Stimulated activated CD4-positive, alpha-beta T cell treated with anti-CD3 and anti-CD28 coated beads, Interleukin-1b, Interleukin-23, amount 100 ng/mL, for 24 hours (primary cell): ENCODE measurements at regions not wholly inside any gene's neighbourhood (a gene's known extent, or its start where the extent isn't known, plus 50 kb on each side); places are given as distances from the start of the nearest gene placed in this dataset.
"Not testable (repeated sequence)": the region's sequence is repeated elsewhere in the genome, so short reads cannot be mapped to it uniquely, and the experiment has no call there.

Experiments
- DNase-seq, 4 experiments: peaks; one replicate each; pipeline ENCODE4 v3.0.0-alpha.2; 2020; ENCODE audit warnings: low read depth in 4 of 4, low spot score in 1 of 4

DNA sequence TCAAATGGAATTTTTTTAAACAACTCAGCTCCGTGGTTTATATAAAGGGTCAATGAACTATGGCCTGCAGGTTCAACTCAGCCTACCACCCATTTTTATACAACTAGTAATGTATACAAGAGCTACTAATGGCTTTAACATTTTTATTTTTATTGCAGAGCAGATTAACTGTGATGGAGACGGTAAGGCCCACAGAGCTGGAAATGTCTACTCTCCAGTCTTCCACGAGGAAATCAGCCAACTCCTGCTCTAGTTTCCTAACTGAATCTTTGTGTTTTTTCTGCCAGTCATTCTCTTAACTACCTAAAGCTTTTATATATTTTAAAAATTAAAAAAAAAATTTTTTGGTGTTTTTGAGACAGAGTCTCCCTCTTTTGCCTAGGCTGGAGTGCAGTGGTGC lies 385.1 kb upstream of the MAF start:
- DNase-seq = no peak

DNA sequence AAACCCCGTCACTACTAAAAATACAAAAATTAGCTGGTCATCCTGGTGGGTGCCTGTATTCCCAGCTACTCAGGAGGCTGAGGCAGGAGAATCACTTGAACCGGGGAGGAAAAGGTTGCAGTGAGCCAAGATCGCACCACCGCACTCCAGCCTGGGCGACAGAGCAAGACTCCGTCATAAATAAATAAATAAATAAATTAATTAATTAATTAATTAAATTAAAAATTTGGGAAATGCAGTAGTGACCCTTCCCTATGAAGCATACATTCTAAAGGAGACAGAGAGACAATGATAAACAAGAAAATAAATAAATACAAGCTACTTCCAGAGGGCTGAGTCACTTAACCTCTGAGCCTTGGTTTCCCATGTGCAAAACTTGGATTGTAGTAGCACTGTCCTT lies 383.6 kb upstream of the MAF start:
- DNase-seq = not testable (repeated sequence)

DNA sequence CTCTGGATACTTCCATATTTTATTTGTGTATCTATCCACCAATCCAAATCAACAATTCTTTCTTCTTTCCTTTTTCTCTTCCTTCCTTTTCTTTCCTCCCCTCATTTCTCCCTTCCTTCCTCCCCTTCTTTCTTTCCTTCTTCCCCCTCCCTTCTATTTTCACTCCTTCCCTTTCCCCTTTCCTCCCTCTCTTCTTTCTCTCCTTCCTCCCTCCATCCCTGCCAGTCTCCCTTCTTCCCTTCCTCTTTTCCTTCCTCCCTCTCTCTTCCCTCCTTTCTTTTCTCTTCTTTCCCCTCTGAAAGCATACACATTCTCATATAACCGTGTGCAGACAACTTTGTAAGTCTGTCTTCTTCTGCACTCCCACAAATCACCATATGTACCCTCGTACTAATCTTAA lies 382.3 kb upstream of the MAF start:
- DNase-seq = no peak

DNA sequence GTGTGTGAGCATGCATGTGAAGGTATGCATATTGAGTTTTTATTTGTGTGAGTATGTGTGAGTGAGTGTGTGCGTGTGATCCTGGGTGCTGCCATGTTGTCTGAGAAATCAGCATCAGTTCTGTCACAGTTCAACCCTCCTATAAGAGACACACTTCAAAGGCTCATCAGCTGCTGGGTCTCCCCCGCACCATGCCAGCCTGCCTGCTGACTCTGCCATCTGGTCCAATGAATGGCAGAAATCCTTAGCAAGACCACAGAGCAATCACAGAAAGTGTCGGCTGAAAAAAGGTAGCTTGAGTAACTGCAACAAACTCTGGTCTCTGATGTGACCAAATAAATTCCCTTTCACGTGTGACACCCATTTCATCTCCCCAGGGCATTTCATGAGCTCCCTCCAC lies 381.8 kb upstream of the MAF start:
- DNase-seq = no peak

DNA sequence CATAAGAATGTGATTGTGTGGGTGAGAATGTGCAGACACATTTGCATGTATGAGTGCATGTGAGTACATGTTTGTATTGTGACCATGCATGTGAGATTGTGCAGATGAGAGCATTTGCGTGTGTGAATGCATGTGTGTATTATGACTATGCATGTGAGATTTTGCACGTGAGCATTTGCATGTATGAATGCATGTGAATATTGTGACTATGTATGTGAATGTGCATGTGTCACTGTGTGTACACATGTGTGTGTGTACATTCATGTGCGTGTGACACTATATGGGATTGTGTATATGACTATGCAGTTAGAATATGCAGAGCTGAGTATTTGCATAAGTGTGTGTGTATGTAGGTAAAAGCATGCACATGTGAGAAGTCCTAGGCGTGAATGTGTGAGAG lies 381.3 kb upstream of the MAF start:
- no peak for DNase-seq

DNA sequence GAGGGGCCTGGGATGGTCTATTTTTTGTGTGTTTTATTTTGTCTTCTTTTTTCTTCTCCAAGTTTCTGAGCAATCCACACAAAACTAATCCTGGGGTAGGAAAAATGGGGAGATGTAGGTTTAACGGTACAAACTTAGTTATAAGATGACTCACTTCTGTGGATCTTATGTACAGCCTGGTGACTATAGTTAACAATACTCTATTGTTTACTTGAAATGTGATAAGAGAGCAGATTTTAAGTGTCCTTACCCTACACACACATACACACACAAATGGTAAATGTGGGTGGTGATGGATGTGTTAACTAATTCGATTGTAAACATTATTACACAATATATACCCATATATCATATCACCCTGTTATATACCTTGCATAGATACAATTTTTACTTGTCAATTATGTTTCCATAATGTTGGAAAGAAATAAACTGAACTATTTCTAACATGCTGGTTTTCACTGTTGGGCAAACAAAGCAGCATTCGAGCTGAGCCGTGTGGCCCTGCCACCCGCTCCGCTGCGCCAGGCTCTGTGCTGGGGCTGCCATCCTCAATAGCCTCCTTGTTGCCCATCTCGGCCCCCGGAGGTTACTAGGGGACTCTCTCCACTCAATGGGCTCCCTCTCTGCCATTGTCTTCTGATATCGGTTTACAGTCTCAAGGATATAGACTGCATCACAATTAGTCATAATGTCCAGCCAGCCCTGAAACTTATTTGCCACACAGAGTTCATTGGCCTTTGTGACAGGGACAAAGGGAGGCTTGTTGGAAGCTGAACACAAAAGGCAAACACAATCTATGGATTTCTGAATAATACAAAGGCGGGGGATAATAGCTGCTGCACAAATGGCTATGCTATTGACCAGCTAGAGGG lies 380.3 kb upstream of the MAF start:
- DNase-seq = no peak

DNA sequence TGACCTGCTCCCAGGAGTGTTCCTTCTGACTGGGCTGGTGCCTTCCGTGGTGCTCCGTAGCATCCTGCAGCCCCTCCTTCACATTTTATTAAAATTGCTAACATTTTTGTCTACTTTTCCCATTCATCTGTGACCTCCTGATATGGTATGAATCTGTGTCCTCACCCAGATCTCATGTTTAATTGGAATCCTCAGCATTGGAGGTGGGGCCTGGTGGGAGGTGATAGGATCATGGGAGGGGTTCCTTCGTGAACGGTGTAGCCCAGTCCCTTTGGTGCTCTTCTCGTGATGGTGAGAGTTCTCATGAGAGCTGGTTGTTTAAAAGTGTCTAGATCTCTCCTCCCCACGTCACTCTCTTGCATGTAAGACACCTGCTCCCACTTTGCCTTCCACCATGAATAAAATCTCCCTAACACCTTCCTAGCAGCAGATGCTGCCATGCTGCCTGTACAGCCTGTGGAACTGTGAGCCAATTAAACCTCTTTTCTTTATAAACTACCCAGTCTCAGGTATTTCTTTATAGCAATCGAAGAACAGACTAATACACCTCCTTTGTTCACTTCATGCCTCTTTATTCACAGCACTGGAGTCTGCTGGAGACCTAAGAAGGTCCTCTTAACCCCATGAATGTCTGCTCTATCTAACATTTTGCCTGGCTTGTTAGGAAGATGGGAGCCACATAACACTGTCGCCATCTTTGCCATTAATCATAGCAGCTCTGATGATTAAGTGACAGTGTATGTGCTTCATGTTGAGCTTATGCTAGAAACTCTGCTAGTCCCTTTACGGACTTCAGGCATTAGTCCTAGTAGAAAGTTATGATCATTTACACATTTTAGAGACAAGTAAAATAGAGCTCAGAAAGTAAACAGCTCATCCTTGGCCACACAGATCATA lies 377.7 kb upstream of the MAF start:
- no peak for DNase-seq

DNA sequence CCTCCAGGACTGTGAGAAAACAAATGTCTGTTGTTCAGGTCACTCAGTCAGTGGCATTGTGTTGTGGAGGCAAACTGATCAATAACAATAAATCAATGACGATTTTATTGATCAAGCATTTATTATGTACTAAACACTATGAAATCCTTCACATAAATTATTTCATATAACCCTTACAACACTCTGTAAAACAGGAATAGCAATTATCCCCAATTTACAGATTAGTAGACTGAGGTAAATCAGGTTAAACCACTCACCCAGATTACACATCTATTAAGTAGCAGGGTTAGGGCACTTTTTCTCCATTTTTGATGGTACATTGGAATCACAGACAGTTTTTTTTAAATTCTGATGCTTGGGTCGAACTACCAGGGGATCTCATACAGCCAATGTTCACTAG lies 372.8 kb upstream of the MAF start:
- no peak for DNase-seq

DNA sequence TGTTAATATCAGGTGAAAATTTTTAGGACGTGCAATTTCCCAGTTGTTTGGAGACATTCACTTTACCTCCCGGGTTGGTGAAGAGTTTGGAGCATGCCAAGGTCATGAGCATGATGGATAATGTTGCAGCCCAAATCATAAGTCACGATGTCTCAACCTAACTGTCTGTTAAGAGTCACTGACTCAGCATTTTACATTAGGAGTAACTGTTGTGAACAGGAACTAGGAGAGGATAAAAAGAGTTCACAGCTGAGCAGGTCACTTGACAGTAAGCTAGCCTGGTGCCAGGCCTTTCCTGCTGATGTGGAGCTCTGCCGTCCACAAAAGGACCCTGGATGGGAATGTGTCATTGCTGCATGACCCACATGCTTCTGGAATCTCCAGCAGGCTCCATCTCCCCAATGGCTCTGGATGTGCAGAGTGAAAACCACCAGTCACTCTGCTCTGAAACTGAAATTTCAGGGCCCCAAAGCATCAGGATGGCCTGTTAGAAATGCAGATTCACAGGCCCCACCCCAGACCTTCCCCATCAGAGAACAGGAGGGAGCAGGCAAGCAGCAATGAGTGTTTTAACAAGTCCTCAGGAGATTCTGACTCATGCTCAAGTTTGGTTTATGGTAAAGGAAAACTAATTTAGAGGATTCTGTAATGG lies 371.6 kb upstream of the MAF start:
- no peak for DNase-seq

DNA sequence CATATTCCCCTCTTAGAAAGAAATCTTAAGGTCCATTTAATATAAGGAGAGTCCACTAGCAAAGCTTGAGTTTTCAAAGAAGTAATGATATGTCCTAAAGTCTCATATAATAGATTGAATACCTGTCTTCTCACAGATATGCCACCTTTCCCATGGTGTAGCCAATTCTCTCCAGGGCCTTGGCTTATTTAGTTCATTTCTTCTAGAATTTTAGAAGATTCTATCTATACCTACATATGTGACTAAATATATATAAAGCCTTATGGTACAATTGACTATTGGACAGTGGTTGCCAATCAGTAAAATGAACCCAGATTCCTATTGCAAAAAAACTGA lies 370.7 kb upstream of the MAF start:
- no peak for DNase-seq

DNA sequence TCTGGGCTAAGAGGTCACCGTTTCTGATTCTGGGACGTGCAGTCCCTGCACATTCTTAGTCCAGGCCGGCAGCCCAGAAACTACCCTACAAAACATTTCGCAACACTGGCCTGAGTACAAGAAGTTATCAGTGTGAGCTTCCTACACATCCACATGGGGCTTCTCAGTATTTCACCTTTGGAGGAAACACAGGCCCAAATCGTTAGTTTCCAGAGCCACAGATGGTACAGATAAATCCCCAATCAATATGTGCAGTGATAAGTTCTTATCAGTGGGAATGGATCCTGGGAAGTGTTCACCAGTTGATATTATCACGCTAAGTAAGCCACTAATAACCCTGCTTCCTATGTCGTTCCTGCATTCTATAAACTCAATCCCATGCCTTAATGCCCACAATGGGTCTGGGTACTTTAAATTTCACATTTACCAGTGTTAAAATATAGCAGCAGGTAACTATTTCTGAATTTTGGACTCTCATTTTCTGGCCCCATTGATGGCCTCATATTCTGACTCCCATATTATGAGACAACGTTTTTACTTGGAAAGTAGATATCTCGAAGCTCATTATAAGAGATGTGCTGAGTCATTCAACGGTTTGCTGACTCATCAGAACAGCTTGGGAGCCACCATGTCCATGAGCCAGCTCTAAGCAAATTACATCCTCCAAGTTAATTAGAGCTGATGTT lies 370.2 kb upstream of the MAF start:
- DNase-seq = no peak

DNA sequence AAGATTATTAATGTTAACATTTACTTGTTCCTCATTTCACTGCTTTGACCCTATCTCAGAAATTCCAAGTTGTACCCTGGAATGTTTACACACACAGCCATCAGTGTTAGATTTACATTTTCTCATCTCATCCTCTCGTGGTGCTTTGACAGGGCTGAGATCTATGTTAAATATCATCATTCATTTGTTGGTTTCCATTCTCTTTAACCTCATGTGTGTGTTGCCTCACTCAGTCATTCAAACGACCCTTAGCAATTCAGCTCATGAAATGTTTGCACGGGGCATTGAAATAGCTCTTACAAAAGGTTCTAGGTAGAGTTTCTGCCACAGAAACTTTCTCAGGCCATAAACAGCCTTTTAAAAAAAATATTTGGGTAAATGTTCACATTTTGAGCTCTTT lies 369.6 kb upstream of the MAF start:
- no peak for DNase-seq

DNA sequence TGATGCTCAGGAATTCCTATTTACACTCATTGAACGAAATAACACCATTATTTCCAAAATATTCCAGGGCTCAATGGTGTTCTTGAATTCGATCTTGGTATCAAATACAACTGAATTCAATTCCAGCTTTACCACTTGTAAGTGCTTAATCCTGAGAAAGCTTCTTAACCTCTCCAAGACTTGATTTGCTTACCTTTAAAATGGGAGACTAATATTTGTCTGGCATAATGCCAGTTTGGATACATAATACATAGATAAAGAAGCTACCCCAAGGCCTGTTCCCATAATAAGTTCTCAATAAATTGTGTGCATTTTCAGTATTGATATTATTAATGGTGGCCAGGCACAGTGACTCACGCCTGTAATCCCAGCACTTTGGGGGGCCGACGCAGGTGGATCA lies 368.9 kb upstream of the MAF start:
- DNase-seq = no peak

DNA sequence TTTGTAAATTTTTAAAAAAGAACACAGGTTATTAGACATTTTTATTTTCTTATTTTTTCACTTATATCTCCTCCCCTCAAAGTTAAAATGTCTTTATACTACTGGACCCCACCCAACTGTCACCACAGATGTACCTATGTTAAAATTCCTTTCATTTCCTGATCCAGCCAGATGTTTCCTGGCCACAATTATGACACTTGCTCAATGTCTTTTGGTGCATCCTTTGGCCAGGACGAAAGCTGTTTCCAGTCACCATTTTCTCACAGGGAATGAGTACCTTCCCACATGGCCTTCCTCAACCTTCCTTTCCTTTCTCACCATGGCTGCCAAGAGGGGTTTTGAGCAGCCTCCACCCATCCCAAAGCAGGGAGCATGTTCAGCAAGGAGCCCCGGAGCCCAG lies 365.7 kb upstream of the MAF start:
- DNase-seq = no peak

DNA sequence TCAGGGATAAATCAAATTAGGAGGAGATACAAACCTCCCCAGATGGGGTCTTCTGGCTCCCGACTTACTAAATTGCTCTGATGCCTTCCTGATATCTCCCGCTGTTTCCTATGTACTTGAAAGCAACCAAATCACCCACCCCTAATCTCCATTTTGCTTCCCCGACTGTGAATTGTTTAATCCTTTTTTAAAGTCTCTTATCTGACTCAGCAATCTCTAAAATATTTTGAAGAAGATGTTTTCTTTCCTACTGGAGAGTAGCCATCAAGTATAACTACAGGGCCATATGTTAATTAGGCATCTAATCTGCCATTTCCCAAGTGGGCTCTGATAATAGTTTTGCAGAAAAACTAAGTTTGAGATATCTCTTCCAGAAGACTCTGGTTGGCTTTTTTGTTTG lies 365.2 kb upstream of the MAF start:
- no peak for DNase-seq

DNA sequence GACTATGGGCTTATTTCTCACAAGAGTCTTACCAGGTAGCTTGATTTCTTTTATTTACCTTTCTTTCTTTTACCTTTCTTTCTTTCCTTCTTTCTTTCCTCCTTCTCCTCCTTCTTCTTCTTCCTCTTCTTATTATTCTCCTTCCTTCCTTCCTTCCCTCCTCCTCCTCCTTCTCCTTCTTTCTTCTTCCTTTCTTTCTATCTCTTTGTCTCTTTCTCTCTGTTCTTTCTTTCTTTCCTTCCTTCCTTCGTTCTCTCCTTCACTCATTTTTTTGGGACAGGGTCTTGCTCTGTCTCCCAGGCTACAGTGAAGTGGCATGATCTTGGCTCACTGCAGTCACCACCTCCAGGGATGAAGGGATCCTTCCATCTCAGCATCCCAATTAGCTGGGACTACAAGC lies 363.6 kb upstream of the MAF start:
- no peak for DNase-seq

DNA sequence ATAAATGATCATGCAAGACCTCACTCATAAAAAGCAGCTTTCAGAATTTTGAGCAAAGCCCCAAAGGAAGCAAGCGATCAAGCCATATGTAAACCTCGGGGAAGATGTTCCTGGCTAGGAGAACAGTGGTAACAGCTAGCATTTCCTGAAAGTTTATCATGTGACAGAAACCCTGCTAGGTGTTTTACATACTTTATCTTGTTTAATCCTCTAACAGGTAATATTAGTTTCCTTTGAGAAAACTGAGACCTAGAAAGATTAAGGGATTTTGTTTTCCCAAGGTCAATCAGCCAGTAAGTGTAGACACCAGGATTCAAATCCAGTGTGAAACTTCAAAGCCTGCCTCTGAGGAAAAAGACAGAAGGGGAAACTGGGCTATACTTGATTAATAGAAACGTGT lies 362.4 kb upstream of the MAF start:
- no peak for DNase-seq

DNA sequence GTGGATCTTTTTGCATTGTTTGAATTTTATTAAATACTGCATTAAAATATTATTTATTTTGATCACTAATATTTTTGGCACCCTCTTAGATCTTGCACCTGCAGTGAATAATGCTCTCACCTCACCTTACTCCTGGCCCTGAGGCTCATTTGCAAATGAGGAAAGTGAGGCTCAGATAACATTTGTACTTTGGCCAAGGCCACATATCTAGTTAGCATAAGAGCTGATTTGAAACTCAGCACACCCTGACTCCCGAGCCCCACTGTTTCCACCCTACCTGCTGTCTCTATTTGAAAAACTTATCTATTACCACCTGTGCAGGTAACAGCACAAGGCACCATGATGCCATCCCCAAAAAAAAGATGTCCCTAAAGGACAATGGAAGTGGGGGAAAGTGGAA lies 358.7 kb upstream of the MAF start:
- DNase-seq = no peak

DNA sequence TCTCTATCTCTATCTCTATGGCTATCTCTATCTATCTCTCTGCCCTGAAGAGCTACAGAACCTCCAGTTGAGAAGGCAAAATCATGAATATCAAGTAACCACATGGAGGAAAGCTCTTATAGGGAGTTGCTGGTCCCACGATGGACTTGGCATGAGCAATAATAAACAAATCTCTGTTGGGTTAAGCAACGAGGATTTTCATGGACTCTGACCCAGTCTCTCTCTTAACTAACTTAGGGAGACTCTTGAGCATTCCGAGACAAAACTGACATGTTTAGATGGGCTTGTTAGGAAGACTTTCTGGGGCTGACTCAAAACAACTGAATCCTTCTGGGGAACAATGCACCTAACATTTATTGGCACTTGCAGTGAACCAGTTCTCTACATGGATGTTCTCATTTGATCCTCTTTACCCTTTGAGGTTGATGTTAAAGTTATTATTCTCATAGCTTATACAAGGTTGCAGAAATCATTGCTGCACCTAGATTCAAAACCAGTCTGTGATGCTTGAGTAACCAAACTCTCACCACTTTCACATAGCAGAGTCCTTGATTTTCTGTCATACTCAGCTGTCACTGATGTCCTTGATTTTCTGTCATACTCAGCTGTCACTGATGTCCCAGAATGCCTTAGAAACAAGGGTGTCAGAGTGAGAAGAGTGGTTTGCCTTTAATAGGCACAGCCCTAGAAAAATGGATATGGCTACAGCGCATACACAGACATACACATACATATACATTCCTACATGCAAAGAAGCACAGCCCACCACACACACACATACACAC lies 354.6 kb upstream of the MAF start:
- no peak for DNase-seq

DNA sequence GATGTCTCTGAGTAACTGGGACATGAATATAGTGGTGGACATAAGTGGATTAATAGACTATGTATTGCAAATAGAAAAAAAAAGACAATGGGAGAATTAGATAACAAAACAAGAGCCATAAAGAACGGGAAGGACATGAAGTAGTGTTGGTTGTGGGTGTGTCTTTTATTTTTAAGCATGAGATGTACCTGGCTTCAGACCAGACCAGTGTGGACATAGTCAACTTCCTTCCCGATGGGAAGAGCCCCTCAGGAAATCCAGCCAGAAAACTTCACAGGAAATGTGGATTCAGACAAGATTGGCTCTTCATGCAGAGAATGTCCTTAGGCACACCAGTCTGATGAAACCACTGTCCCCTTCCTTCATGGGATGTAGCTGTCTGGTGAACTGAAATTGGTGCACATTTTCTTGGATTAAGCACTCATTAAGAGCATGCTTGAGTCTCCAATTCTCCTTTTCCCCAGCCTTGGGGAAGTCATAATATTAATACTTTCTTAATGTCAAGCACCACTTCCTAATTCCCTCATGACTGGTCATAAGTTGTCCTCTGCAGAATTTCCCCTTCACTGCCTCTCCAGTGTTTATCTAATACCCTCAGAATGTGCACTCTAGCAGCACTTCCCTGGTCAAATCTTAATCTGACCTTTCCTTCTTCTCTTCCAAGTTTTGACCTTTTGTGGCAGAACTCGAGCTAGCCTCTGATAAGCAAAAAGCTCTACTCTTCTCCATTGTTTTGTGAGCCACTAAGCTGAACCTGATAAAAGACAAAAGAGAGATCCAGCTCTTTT lies 350.6 kb upstream of the MAF start:
- DNase-seq = no peak
